ENCODE measurements at regions not wholly inside any gene's neighbourhood (a gene's known extent, or its start where the extent isn't known, plus 50 kb on each side); places are given as distances from the start of the nearest gene placed in this dataset.

GRCh38 chr15:97561529-97561928, 399.0 kb upstream of the ARRDC4 start:
- no peak for TF ChIP-seq RFX5 (IDR thresholded peaks at IDR 0.05; ENCODE audit: low read depth, low read length)
- no peak for TF ChIP-seq TCF7 (IDR thresholded peaks at IDR 0.05; ENCODE audit: borderline replicate concordance)
- TF ChIP-seq, protein P1, sequence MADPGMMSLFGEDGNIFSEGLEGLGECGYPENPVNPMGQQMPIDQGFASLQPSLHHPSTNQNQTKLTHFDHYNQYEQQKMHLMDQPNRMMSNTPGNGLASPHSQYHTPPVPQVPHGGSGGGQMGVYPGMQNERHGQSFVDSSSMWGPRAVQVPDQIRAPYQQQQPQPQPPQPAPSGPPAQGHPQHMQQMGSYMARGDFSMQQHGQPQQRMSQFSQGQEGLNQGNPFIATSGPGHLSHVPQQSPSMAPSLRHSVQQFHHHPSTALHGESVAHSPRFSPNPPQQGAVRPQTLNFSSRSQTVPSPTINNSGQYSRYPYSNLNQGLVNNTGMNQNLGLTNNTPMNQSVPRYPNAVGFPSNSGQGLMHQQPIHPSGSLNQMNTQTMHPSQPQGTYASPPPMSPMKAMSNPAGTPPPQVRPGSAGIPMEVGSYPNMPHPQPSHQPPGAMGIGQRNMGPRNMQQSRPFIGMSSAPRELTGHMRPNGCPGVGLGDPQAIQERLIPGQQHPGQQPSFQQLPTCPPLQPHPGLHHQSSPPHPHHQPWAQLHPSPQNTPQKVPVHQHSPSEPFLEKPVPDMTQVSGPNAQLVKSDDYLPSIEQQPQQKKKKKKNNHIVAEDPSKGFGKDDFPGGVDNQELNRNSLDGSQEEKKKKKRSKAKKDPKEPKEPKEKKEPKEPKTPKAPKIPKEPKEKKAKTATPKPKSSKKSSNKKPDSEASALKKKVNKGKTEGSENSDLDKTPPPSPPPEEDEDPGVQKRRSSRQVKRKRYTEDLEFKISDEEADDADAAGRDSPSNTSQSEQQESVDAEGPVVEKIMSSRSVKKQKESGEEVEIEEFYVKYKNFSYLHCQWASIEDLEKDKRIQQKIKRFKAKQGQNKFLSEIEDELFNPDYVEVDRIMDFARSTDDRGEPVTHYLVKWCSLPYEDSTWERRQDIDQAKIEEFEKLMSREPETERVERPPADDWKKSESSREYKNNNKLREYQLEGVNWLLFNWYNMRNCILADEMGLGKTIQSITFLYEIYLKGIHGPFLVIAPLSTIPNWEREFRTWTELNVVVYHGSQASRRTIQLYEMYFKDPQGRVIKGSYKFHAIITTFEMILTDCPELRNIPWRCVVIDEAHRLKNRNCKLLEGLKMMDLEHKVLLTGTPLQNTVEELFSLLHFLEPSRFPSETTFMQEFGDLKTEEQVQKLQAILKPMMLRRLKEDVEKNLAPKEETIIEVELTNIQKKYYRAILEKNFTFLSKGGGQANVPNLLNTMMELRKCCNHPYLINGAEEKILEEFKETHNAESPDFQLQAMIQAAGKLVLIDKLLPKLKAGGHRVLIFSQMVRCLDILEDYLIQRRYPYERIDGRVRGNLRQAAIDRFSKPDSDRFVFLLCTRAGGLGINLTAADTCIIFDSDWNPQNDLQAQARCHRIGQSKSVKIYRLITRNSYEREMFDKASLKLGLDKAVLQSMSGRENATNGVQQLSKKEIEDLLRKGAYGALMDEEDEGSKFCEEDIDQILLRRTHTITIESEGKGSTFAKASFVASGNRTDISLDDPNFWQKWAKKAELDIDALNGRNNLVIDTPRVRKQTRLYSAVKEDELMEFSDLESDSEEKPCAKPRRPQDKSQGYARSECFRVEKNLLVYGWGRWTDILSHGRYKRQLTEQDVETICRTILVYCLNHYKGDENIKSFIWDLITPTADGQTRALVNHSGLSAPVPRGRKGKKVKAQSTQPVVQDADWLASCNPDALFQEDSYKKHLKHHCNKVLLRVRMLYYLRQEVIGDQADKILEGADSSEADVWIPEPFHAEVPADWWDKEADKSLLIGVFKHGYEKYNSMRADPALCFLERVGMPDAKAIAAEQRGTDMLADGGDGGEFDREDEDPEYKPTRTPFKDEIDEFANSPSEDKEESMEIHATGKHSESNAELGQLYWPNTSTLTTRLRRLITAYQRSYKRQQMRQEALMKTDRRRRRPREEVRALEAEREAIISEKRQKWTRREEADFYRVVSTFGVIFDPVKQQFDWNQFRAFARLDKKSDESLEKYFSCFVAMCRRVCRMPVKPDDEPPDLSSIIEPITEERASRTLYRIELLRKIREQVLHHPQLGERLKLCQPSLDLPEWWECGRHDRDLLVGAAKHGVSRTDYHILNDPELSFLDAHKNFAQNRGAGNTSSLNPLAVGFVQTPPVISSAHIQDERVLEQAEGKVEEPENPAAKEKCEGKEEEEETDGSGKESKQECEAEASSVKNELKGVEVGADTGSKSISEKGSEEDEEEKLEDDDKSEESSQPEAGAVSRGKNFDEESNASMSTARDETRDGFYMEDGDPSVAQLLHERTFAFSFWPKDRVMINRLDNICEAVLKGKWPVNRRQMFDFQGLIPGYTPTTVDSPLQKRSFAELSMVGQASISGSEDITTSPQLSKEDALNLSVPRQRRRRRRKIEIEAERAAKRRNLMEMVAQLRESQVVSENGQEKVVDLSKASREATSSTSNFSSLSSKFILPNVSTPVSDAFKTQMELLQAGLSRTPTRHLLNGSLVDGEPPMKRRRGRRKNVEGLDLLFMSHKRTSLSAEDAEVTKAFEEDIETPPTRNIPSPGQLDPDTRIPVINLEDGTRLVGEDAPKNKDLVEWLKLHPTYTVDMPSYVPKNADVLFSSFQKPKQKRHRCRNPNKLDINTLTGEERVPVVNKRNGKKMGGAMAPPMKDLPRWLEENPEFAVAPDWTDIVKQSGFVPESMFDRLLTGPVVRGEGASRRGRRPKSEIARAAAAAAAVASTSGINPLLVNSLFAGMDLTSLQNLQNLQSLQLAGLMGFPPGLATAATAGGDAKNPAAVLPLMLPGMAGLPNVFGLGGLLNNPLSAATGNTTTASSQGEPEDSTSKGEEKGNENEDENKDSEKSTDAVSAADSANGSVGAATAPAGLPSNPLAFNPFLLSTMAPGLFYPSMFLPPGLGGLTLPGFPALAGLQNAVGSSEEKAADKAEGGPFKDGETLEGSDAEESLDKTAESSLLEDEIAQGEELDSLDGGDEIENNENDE (IDR thresholded peaks at IDR 0.05; ENCODE audit: low read depth, low read length) = no peak
- TF ChIP-seq, protein P2, sequence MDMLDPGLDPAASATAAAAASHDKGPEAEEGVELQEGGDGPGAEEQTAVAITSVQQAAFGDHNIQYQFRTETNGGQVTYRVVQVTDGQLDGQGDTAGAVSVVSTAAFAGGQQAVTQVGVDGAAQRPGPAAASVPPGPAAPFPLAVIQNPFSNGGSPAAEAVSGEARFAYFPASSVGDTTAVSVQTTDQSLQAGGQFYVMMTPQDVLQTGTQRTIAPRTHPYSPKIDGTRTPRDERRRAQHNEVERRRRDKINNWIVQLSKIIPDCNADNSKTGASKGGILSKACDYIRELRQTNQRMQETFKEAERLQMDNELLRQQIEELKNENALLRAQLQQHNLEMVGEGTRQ (CRISPR knock-in tag; IDR thresholded peaks at IDR 0.05) = no peak
- TF ChIP-seq, protein P3, sequence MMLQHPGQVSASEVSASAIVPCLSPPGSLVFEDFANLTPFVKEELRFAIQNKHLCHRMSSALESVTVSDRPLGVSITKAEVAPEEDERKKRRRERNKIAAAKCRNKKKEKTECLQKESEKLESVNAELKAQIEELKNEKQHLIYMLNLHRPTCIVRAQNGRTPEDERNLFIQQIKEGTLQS (IDR thresholded peaks at IDR 0.05) = no peak
- TF ChIP-seq, protein P3 (CRISPR knock-in tag; conservative IDR thresholded peaks at IDR 0.05) = no peak
- no peak for TF ChIP-seq CTCF (IDR thresholded peaks at IDR 0.05 in 2 of 3, conservative IDR thresholded peaks at IDR 0.05 in 1 of 3; ENCODE audit: insufficient read depth in 2 of 3, low read depth in 1 of 3, low read length in 3 of 3)
- TF ChIP-seq BACH1 (tag; IDR thresholded peaks at IDR 0.05) = no peak

All from K562 (cell line).